ENCODE measurements at regions not wholly inside any gene's neighbourhood (a gene's known extent, or its start where the extent isn't known, plus 50 kb on each side); places are given as distances from the start of the nearest gene placed in this dataset.

DNA sequence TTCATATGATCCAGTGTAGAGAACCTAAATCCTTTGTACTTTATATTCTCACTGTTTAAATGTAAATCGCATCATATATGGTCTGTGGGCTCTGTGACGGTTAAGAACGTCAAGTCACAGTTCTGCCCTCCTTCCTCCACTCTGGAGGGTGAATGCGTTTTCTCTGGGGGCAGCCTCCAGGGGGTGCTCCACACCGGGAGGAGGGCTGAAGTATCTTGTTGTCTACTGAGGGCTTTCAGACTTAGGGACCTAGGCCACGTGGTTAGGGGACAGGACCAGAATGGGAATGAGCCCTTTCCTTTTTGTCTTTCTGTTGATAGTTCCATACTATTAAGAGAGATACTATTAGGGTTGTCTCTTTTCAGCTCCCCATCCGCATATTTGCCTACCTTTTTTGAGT, 504.9 kb downstream of the FGF9 start:
- DNase-seq (ENCODE audit: low spot score): peak; percentile 18
- no peak for TF ChIP-seq STAT1 (IDR thresholded peaks at IDR 0.05; ENCODE audit: unreplicated experiment)
- TF ChIP-seq, protein P1, sequence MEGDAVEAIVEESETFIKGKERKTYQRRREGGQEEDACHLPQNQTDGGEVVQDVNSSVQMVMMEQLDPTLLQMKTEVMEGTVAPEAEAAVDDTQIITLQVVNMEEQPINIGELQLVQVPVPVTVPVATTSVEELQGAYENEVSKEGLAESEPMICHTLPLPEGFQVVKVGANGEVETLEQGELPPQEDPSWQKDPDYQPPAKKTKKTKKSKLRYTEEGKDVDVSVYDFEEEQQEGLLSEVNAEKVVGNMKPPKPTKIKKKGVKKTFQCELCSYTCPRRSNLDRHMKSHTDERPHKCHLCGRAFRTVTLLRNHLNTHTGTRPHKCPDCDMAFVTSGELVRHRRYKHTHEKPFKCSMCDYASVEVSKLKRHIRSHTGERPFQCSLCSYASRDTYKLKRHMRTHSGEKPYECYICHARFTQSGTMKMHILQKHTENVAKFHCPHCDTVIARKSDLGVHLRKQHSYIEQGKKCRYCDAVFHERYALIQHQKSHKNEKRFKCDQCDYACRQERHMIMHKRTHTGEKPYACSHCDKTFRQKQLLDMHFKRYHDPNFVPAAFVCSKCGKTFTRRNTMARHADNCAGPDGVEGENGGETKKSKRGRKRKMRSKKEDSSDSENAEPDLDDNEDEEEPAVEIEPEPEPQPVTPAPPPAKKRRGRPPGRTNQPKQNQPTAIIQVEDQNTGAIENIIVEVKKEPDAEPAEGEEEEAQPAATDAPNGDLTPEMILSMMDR (conservative IDR thresholded peaks at IDR 0.05; ENCODE audit: low read depth in 2 of 2): peak in 1 of 2 experiments; percentile 59; a peak in 3 of 4 replicates
- Histone ChIP-seq H3K4me3 (no peak overlapping the region), H3K4me1 (ENCODE audit: insufficient read depth) (no peaks in the 10 kb centered on the region), H3K27me3 (ENCODE audit: insufficient read depth) (no peaks in the 10 kb centered on the region), H3K27ac (ENCODE audit: low read depth) (no peak overlapping the region), H3F3A (replicated peaks; ENCODE audit: low read depth) (no peaks in the 10 kb centered on the region), H3K79me2 (replicated peaks; ENCODE audit: insufficient read depth) (no peaks in the 10 kb centered on the region; the same call in 1 of the 2 replicates), H3K36me3 (ENCODE audit: insufficient read depth) (no peaks in the 10 kb centered on the region), H3K4me2 (no peak overlapping the region), H2AFZ (no peak overlapping the region), H4K20me1 (replicated peaks; ENCODE audit: insufficient read depth) (no peaks in the 10 kb centered on the region; the same call in 1 of the 2 replicates), H3K9me2 (ENCODE audit: insufficient read depth) (peaks cover 4% of the 10 kb centered on the region; the same call in 1 of the 2 replicates)
- no peak overlapping the region for H3K27ac Mint-ChIP-seq
- H3K4me1 Mint-ChIP-seq: peaks cover 2% of the 10 kb centered on the region; the same call in 1 of the 3 replicates
- no peak overlapping the region for H3K4me3 Mint-ChIP-seq
- no peaks in the 10 kb centered on the region for H3K27me3 Mint-ChIP-seq (ENCODE audit: insufficient read depth, low read depth, poor library complexity)
- peaks cover 2% of the 10 kb centered on the region; the same call in 2 of the 3 replicates for H3K36me3 Mint-ChIP-seq (ENCODE audit: low read depth)
- peaks cover 6% of the 10 kb centered on the region; the same call in 2 of the 3 replicates for H3K9me3 Mint-ChIP-seq
- peak; percentile 43 for ATAC-seq

DNA sequence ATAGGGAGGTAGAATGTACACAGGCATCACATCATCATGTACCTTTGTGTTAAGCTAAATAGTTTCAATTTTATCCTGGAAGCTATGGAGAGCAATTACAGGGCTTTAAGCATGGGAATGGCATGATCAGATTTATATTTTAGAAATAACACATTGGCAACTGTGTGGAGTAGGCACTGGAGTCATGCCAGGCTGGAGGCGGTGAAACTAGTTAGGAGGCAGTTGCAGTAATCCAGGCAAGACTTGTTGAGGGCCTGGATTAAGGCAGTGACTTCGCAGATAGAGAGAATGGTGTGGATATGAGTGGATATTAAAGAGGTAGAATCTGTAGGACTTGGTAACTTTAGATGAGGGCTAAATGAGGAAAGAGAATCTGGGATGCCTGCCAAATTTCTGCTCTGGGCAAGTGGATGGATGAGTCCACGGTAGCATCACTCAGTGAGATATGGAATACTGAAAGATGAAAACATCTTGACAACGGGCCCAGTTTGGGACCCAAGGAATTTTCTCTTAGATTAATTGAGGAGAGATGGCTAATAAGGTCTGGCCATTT, 506.2 kb downstream of the FGF9 start:
- Histone ChIP-seq H3K27me3 (ENCODE audit: insufficient read depth) (no peaks in the 10 kb centered on the region), H3K79me2 (replicated peaks; ENCODE audit: insufficient read depth) (no peaks in the 10 kb centered on the region; the same call in 1 of the 2 replicates), H3K36me3 (ENCODE audit: insufficient read depth) (no peaks in the 10 kb centered on the region), H2AFZ (no peak overlapping the region), H3K27ac (ENCODE audit: low read depth) (no peak overlapping the region), H3K4me3 (no peak overlapping the region), H3K4me1 (ENCODE audit: insufficient read depth) (no peaks in the 10 kb centered on the region), H3F3A (replicated peaks; ENCODE audit: low read depth) (no peaks in the 10 kb centered on the region), H4K20me1 (replicated peaks; ENCODE audit: insufficient read depth) (no peaks in the 10 kb centered on the region; the same call in 1 of the 2 replicates), H3K9me2 (ENCODE audit: insufficient read depth) (peaks cover 4% of the 10 kb centered on the region; the same call in 1 of the 2 replicates), H3K4me2 (no peak overlapping the region)
- Mint-ChIP-seq H3K4me3 (no peak overlapping the region), H3K27me3 (ENCODE audit: insufficient read depth, low read depth, poor library complexity) (no peaks in the 10 kb centered on the region), H3K27ac (no peak overlapping the region), H3K9me3 (peaks cover 6% of the 10 kb centered on the region; the same call in 2 of the 3 replicates), H3K36me3 (ENCODE audit: low read depth) (peaks cover 2% of the 10 kb centered on the region; the same call in 2 of the 3 replicates), H3K4me1 (peaks cover 2% of the 10 kb centered on the region; the same call in 1 of the 3 replicates)
- DNase-seq (ENCODE audit: low spot score) (no peak), ATAC-seq (no peak)
- TF ChIP-seq EZH2 (IDR thresholded peaks at IDR 0.05; ENCODE audit: low read depth, unreplicated experiment) (no peak), ZNF114 (CRISPR knock-in tag; IDR thresholded peaks at IDR 0.05) (no peak), JUNB (IDR thresholded peaks at IDR 0.05; ENCODE audit: unreplicated experiment) (no peak)
- TF ChIP-seq, protein P2, sequence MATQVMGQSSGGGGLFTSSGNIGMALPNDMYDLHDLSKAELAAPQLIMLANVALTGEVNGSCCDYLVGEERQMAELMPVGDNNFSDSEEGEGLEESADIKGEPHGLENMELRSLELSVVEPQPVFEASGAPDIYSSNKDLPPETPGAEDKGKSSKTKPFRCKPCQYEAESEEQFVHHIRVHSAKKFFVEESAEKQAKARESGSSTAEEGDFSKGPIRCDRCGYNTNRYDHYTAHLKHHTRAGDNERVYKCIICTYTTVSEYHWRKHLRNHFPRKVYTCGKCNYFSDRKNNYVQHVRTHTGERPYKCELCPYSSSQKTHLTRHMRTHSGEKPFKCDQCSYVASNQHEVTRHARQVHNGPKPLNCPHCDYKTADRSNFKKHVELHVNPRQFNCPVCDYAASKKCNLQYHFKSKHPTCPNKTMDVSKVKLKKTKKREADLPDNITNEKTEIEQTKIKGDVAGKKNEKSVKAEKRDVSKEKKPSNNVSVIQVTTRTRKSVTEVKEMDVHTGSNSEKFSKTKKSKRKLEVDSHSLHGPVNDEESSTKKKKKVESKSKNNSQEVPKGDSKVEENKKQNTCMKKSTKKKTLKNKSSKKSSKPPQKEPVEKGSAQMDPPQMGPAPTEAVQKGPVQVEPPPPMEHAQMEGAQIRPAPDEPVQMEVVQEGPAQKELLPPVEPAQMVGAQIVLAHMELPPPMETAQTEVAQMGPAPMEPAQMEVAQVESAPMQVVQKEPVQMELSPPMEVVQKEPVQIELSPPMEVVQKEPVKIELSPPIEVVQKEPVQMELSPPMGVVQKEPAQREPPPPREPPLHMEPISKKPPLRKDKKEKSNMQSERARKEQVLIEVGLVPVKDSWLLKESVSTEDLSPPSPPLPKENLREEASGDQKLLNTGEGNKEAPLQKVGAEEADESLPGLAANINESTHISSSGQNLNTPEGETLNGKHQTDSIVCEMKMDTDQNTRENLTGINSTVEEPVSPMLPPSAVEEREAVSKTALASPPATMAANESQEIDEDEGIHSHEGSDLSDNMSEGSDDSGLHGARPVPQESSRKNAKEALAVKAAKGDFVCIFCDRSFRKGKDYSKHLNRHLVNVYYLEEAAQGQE (IDR thresholded peaks at IDR 0.05; ENCODE audit: unreplicated experiment): no peak
- TF ChIP-seq, protein P3, sequence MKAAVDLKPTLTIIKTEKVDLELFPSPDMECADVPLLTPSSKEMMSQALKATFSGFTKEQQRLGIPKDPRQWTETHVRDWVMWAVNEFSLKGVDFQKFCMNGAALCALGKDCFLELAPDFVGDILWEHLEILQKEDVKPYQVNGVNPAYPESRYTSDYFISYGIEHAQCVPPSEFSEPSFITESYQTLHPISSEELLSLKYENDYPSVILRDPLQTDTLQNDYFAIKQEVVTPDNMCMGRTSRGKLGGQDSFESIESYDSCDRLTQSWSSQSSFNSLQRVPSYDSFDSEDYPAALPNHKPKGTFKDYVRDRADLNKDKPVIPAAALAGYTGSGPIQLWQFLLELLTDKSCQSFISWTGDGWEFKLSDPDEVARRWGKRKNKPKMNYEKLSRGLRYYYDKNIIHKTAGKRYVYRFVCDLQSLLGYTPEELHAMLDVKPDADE (IDR thresholded peaks at IDR 0.05): no peak
- TF ChIP-seq, protein P4, sequence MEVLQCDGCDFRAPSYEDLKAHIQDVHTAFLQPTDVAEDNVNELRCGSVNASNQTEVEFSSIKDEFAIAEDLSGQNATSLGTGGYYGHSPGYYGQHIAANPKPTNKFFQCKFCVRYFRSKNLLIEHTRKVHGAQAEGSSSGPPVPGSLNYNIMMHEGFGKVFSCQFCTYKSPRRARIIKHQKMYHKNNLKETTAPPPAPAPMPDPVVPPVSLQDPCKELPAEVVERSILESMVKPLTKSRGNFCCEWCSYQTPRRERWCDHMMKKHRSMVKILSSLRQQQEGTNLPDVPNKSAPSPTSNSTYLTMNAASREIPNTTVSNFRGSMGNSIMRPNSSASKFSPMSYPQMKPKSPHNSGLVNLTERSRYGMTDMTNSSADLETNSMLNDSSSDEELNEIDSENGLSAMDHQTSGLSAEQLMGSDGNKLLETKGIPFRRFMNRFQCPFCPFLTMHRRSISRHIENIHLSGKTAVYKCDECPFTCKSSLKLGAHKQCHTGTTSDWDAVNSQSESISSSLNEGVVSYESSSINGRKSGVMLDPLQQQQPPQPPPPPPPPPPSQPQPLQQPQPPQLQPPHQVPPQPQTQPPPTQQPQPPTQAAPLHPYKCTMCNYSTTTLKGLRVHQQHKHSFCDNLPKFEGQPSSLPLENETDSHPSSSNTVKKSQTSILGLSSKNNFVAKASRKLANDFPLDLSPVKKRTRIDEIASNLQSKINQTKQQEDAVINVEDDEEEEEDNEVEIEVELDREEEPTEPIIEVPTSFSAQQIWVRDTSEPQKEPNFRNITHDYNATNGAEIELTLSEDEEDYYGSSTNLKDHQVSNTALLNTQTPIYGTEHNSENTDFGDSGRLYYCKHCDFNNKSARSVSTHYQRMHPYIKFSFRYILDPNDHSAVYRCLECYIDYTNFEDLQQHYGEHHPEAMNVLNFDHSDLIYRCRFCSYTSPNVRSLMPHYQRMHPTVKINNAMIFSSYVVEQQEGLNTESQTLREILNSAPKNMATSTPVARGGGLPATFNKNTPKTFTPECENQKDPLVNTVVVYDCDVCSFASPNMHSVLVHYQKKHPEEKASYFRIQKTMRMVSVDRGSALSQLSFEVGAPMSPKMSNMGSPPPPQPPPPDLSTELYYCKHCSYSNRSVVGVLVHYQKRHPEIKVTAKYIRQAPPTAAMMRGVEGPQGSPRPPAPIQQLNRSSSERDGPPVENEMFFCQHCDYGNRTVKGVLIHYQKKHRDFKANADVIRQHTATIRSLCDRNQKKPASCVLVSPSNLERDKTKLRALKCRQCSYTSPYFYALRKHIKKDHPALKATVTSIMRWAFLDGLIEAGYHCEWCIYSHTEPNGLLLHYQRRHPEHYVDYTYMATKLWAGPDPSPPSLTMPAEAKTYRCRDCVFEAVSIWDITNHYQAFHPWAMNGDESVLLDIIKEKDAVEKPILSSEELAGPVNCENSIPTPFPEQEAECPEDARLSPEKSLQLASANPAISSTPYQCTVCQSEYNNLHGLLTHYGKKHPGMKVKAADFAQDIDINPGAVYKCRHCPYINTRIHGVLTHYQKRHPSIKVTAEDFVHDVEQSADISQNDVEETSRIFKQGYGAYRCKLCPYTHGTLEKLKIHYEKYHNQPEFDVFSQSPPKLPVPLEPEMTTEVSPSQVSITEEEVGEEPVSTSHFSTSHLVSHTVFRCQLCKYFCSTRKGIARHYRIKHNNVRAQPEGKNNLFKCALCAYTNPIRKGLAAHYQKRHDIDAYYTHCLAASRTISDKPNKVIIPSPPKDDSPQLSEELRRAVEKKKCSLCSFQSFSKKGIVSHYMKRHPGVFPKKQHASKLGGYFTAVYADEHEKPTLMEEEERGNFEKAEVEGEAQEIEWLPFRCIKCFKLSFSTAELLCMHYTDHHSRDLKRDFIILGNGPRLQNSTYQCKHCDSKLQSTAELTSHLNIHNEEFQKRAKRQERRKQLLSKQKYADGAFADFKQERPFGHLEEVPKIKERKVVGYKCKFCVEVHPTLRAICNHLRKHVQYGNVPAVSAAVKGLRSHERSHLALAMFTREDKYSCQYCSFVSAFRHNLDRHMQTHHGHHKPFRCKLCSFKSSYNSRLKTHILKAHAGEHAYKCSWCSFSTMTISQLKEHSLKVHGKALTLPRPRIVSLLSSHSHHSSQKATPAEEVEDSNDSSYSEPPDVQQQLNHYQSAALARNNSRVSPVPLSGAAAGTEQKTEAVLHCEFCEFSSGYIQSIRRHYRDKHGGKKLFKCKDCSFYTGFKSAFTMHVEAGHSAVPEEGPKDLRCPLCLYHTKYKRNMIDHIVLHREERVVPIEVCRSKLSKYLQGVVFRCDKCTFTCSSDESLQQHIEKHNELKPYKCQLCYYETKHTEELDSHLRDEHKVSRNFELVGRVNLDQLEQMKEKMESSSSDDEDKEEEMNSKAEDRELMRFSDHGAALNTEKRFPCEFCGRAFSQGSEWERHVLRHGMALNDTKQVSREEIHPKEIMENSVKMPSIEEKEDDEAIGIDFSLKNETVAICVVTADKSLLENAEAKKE (CRISPR knock-in tag; IDR thresholded peaks at IDR 0.05): no peak

Data from GM23338 (cell line).